Omental fat pad (tissue), 3 donors: ENCODE measurements at regions not wholly inside any gene's neighbourhood (a gene's known extent, or its start where the extent isn't known, plus 50 kb on each side); places are given as distances from the start of the nearest gene placed in this dataset.

ENCODE experiments used
- ATAC-seq: fragments of 150-250 bp; one replicate; pipeline ENCODE4 v1.9.1; 2016; ENCODE audit warnings: mild to moderate bottlenecking, moderate library complexity; ENCODE audit not compliant: low FRiP score
- DNase-seq: peaks from one replicate; pipeline ENCODE4 v3.0.0-alpha.2; 2019; ENCODE audit warnings: low spot score
- TF ChIP-seq, protein P1 (sequence below), 3 donors: fragments of 450-650 bp; IDR thresholded peaks; one replicate each; pipeline ENCODE4 v1.5.1; 2016 to 2017; ENCODE audit warnings: antibody characterized with exemption in 3 of 3, mild to moderate bottlenecking in 3 of 3, moderate library complexity in 2 of 3

DNA sequence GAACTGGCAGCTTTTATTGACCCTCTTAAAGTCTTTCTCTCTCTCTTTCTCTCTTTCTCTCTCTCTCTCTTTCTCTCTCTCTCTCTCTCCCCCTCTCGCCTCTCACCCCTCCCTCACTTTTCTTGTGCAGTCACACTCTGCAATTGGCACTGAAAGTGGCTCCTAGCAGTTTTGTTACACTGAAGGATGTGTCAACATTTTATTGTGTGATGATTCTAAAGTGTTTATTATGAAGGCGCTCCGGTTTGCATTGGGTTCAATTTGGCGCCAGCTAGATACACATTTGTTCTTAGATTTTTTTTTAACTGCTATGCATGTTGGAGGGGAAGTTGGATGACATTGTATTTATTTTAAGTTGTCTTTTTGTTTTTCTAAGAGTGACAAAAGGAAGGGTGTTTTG is 64.0 kb upstream of the CHRM3 start:
- ATAC-seq (no peak), DNase-seq (no peak)
- TF ChIP-seq, protein P1, sequence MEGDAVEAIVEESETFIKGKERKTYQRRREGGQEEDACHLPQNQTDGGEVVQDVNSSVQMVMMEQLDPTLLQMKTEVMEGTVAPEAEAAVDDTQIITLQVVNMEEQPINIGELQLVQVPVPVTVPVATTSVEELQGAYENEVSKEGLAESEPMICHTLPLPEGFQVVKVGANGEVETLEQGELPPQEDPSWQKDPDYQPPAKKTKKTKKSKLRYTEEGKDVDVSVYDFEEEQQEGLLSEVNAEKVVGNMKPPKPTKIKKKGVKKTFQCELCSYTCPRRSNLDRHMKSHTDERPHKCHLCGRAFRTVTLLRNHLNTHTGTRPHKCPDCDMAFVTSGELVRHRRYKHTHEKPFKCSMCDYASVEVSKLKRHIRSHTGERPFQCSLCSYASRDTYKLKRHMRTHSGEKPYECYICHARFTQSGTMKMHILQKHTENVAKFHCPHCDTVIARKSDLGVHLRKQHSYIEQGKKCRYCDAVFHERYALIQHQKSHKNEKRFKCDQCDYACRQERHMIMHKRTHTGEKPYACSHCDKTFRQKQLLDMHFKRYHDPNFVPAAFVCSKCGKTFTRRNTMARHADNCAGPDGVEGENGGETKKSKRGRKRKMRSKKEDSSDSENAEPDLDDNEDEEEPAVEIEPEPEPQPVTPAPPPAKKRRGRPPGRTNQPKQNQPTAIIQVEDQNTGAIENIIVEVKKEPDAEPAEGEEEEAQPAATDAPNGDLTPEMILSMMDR (IDR thresholded peaks at IDR 0.05), result no peak

DNA sequence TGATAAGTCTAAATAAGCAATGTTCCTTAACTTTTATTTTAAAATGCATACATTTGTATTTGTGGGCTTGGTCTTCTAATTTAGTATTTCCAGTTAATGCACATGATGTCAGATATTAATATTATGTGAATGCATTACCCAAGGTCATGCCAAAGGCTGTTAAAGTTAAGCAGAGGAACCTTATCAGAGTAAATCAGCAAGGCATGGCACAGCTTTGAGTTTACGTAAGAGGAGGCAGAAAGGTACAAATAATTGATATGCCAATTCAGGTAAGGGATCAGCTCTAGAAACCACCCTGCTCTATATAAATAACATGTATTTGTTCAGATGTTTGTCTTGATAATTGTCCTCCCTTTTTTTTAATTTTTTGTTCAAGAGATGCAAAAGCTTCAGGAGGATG is 64.5 kb upstream of the CHRM3 start:
- TF ChIP-seq, protein P1 (IDR thresholded peaks at IDR 0.05), result no peak
- DNase-seq (no peak), ATAC-seq (no peak)

DNA sequence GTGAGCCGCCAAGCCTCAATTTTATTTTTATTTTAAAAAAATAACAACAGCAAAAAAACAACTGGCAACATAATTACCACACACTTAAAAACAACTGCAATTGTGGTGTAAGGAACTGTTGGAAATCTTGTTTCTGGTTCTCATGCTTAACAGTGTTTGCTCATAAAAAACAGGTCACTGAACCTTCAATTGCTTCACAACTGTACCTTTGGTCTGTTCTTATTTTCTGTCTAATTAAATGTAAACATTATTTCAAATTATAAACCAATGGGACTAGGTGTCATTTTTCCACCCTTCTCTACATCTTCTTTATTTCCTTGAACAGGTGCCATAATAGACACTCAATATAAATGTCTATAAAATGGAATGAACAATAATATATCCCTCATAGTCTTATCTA is 68.4 kb upstream of the CHRM3 start:
- TF ChIP-seq, protein P1 (IDR thresholded peaks at IDR 0.05), result no peak
- DNase-seq (no peak), ATAC-seq (no peak)

DNA sequence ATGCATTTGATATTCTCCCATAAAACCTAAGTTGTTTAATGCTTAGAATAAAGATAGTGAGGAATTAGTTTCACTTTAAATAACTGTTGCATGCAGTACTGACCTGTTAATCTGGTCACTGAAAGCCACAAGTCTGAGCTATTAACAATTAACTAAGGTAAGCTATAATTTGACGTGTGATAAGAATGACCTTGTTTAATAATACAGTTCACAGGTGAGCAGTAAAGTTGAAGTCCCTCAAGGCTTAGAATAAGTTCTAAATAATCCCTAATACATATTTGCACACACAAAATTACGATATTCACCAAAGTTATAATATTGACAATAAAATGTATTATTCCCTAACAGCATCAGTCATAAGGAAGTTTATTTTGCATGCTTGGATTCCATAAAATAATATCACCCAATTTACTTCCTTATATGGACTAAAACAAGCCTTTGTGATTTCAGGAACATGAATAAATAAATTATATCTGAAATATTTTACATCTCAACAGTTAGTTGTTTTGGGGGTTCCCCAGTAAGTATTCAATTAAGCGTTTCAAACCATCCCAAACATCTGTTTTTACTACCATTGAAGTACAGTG is 70.6 kb upstream of the CHRM3 start:
- ATAC-seq (no peak), DNase-seq (no peak)
- TF ChIP-seq, protein P1 (IDR thresholded peaks at IDR 0.05), result no peak

DNA sequence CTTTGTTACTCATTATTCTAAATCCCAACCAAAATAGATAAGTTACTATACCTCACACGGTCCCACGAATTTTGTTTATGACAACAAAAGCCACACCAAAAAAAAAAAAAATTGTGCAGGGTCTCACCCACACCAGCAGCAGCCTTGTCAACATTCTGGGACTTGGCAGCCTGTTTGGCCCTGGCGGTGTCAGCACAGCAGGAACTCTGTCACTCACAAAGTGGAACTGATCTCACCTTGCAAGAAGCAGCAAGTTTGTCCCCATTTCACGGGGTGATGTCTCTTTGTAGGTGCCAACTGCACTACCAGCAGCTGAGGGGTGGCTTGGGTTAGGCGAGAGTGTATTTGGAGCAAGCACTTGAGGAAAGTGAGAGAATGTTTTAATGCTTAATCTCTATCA is 75.0 kb upstream of the CHRM3 start:
- ATAC-seq, result no peak
- TF ChIP-seq, protein P1 (IDR thresholded peaks at IDR 0.05), result no peak
- DNase-seq, result no peak

DNA sequence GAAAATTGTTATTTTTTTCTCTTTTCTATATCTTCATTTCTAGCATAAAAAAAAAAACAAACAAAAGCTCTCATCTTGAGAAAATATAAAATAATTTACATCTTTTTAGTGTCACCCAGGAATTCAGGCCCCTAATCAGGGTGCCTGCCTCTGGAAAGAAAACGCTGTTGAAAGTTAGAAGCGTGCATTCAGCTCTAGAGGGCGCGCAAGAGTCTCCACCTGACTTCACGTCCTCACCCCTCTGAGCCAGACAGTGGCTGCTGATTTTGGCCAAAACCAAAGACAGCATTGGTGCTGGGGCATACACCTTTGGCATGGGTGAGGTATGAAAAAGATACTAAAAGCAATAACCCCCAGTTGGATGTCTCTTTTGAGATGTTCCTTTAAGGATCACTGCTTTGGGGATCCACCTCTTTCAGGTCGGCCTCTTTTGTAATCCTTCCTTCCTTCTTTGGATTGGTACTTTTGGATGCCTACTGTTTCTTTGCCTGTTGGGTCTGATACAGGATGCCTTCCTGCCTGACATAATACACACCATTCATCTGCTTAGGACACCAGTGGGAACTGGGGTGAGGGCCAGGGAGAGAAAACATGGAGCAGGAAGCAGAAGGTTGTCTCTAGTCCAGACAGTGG is 77.6 kb upstream of the CHRM3 start:
- TF ChIP-seq, protein P1 (IDR thresholded peaks at IDR 0.05), result no peak
- DNase-seq, result no peak
- no peak for ATAC-seq

DNA sequence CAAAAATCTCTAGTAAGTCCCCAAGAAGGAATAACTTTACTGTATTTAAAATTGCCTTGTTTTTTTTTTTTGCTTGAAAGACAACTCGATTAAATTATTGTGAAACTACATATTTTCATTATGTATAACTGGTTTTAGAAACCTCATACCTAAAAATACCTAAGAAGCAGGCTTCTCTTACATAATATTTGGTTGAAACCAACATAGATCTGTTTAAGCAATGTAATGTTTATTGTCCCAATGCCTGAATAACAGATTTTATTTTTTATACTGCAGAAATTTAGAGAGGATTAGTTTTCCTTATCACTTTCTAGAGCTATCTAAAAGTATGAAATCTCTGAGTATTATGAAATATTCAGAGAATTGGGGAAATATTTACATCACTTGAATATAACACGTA is 78.5 kb upstream of the CHRM3 start:
- TF ChIP-seq, protein P1 (IDR thresholded peaks at IDR 0.05), result no peak
- peak; percentile 55 for ATAC-seq
- DNase-seq, result no peak
